Epithelial cell of proximal tubule (primary cell): ENCODE measurements at regions not wholly inside any gene's neighbourhood (a gene's known extent, or its start where the extent isn't known, plus 50 kb on each side); places are given as distances from the start of the nearest gene placed in this dataset.

Experiments
- DNase-seq: peaks from one replicate; pipeline ENCODE4 v3.0.0-alpha.2; 2011; ENCODE audit warnings: low read depth
- H3K4me3 ChIP-seq: 2 replicates; pipeline ENCODE4 v1.5.1; 2011; ENCODE audit warnings: low read depth, mild to moderate bottlenecking, low read length
- TF ChIP-seq, protein P1 (sequence below): conservative IDR thresholded peaks from 2 replicates; pipeline ENCODE4 v1.5.1; 2012; ENCODE audit warnings: low read depth, mild to moderate bottlenecking, low read length

DNA sequence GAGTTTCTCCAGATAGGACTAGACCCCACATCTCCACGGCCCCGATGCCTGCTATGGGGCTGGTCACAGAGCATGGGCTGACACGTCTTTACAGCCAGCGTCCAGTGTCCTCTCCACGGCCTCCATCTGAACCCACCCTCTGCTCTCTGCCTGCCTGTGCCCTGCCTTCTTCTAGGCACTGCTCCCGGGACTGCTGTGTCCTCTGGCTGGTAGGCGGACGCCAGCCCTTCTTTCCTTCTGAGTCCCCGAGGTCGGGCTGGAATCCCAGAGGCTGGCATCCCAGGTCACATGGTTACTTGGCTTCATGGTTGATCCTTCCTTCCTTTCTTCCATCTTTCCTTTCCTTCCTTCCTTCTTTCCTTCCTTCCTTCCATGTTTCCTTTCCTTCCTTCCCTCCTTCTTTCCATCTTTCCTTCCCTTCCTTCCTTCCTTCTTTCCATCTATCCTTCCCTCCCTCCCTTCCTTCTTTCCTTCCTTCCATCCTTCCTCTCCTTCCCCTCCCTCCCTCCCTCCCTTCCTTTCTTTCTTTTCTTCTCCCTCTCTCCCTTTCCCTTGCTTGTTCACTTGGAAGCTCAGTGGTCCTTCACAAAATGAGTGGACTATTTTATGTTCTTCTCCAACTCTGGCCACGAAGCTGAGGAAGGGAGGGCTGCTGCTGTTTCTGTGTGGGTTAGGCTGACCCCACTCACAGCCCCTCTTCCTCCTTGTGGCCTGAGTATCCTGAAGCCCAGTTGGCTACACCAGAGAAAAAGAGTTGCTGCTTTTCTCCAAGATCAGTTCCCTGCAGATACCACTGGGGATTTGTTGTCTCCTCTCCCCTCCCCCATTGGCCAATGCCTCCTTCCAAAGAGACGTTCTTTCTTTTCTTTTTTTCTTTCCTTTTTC is 66.8 kb upstream of the NEURL1B start:
- no peak overlapping the region for H3K4me3 ChIP-seq
- TF ChIP-seq, protein P1, sequence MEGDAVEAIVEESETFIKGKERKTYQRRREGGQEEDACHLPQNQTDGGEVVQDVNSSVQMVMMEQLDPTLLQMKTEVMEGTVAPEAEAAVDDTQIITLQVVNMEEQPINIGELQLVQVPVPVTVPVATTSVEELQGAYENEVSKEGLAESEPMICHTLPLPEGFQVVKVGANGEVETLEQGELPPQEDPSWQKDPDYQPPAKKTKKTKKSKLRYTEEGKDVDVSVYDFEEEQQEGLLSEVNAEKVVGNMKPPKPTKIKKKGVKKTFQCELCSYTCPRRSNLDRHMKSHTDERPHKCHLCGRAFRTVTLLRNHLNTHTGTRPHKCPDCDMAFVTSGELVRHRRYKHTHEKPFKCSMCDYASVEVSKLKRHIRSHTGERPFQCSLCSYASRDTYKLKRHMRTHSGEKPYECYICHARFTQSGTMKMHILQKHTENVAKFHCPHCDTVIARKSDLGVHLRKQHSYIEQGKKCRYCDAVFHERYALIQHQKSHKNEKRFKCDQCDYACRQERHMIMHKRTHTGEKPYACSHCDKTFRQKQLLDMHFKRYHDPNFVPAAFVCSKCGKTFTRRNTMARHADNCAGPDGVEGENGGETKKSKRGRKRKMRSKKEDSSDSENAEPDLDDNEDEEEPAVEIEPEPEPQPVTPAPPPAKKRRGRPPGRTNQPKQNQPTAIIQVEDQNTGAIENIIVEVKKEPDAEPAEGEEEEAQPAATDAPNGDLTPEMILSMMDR = no peak
- DNase-seq = no peak

DNA sequence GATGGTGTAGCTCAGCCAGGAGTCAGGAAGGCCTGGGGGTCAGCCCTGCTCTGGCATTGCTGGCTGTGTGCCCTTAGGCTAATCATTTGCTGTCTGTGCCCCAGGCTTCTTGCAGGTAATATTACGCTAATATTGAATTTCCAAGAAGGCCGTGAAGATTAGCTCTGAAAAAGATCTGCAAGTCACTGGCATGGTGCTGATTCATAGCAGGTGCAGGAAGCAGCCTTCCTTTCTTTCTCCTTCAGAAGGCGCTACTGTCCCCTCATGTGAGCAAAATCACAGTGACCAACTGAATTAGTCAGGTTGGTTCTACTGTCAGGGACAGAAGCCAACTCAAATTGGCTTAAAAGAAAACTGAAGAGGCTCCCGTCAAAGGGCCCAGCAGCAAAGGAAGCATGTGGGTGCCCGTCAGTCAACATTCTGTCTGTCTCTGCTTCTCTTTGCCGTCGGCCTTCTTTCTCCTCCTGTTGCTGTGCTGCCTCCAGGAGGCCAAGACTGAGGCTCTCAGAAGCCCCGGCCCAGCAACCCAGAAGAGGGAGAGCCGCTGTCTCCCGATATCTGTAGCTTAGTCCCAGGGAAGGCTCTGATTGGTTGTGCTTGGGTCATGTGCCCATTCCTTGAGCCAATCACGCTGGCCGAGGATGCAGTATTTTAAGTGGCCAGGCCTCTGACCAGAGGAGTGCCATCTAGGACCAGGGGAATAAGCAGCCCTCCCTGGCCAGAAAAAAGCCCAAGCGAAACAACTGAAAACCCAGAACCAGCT is 67.8 kb upstream of the NEURL1B start:
- no peak for DNase-seq
- no peak overlapping the region for H3K4me3 ChIP-seq
- TF ChIP-seq, protein P1 = no peak

DNA sequence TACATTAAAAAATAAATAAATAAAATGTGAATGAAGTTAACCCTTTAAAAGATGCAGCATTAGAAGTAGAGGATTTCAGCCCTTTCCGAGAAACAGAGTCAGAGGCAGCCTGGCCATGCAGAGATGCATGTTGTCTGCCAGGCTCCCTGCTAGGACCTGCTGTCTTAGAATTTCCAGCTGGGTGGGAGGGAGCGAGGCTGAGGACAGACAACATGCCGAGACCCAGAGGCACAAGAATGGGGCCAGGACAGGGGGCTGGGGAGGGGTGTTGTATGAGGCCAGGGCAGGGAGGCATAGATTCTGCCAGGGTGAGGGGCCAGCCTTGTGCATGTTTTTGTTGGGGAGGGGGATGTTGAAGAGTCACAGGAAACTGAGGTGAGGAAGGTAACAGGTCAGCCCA is 68.6 kb upstream of the NEURL1B start:
- DNase-seq = no peak
- H3K4me3 ChIP-seq = no peak overlapping the region
- TF ChIP-seq, protein P1 = no peak

DNA sequence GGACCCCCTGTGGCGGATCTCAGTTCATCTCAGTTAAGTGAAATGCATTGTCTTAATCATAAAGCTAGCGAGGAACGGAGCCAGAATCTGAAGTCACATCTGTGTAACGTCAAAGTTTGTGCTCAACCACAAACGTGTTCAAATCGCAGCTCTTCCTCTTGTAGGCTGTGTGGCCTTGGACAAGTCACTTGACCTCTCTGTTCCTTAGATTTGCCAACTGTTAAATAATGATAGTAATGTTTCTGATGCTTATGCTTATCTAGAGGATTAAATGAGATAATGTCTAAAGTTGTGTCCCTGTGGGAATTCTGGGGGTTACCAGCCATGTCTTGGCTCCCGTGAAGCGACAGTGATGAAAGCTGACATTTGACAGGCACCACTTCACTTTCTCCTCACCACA is 69.2 kb upstream of the NEURL1B start:
- DNase-seq = no peak
- no peak overlapping the region for H3K4me3 ChIP-seq
- TF ChIP-seq, protein P1 = no peak

DNA sequence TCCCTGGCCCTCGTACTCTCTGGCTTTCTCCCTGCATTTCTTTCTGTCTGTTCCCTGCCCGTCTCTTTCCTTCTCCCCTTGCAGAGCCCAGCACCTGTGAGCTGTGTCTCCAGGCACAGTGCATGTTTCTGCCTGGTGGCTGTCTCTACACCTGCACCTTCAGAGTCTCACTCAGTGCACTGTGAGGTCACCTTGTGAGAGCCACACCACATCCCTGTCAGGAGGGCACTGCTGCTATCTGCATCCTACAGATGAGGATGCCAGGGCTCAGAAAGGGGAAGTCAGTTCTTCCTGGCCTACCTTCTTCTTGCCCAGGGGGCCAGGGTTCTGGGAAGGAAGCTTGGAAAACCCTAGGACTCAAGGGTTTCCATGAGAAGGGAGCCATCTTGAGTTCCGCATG is 69.7 kb upstream of the NEURL1B start:
- TF ChIP-seq, protein P1 = no peak
- no peak overlapping the region for H3K4me3 ChIP-seq
- no peak for DNase-seq

DNA sequence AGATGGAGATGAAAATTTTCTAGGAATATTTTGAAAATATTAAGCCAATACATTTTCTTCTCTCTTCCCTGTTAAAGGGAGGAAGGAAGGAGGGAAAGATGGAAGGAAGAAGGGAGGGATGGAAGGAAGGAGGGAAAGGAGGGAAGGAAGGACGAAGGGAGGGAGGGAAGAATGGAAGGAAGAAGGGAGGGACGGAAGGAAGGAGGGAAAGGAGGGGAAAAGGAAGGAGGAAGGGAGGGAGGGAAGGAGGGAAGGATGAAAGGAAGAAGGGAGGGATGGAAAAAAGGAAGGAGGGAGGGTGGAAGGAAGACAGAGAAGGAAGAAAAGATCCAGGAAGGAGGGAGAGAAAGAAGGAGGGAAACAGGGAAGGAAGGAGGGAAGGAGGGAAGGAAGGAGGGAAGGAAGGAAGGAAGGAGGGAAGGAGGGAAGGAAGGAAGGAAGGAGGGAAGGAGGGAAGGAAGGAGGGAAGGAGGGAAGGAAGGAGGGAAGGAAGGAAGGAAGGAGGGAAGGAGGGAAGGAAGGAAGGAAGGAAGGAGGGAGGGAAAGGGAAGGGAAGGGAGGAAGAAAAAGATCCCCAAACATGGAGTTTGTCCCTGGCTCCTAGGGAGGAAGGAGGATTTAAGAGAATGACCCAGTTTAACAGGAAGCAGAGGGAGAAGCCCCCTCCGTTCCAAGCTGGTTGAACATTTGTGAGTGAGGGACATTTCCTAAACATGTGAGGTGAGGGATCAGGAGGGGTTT is 70.3 kb upstream of the NEURL1B start:
- no peak for DNase-seq
- no peak overlapping the region for H3K4me3 ChIP-seq
- TF ChIP-seq, protein P1 = no peak
